Activated naive CD4-positive, alpha-beta T cell treated with anti-CD3 and anti-CD28 coated beads, Interleukin-2, amount 10 ng/mL, durations not matched to agents 7 days and 5 days (primary cell): ENCODE measurements at regions not wholly inside any gene's neighbourhood (a gene's known extent, or its start where the extent isn't known, plus 50 kb on each side); places are given as distances from the start of the nearest gene placed in this dataset.

Experiments
- CTCF ChIA-PET: fragments of 350-600 bp; sonication (Branson Sonifier 250); formaldehyde crosslinking; loops from one replicate; lab custom pipeline; 2021; ENCODE audit warnings: antibody characterized with exemption; lab: Charles Lee
- DNase-seq: peaks from one replicate; pipeline ENCODE4 v3.0.0-alpha.2; 2020
- H3K27ac Mint-ChIP-seq: one replicate; pipeline ENCODE4 v1.8.0; 2021; ENCODE audit warnings: mild to moderate bottlenecking, moderate library complexity, mixed read lengths
- H3K27me3 Mint-ChIP-seq: one replicate; pipeline ENCODE4 v1.8.0; 2021; ENCODE audit warnings: mild to moderate bottlenecking, mixed read lengths
- H3K36me3 Mint-ChIP-seq: one replicate; pipeline ENCODE4 v1.8.0; 2021; ENCODE audit warnings: mixed read lengths
- H3K4me1 Mint-ChIP-seq: one replicate; pipeline ENCODE4 v1.8.0; 2021; ENCODE audit warnings: mixed read lengths
- H3K4me3 Mint-ChIP-seq: one replicate; pipeline ENCODE4 v1.8.0; 2021; ENCODE audit warnings: mild to moderate bottlenecking, moderate library complexity, mixed read lengths
- H3K9me3 Mint-ChIP-seq: one replicate; pipeline ENCODE4 v1.8.0; 2021; ENCODE audit warnings: mixed read lengths

DNA sequence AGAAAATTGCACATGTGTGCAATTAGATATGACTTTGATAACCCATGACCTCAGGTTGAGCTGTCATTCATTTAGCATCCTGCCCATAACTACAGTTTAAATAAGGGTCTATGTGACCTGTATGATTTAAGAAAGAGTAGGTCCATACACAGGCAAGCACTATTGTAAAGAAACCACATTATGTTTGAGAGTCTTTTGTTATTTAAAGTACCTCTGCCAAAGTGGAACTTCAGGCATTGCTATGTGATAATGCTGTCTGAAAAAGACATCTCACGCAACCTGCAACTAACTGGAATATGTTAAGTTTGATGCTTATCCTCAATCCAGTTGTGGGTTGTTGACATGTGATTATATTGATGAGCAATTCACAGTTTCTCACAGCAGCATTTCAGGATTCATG, 317.0 kb downstream of the TMEM161B start:
- Mint-ChIP-seq H3K27ac (no peak overlapping the region), H3K4me1 (no peaks in the 10 kb centered on the region), H3K4me3 (no peak overlapping the region), H3K9me3 (no peaks in the 10 kb centered on the region), H3K27me3 (no peaks in the 10 kb centered on the region), H3K36me3 (no peaks in the 10 kb centered on the region)
- DNase-seq = no peak
- CTCF ChIA-PET = no interaction called here

DNA sequence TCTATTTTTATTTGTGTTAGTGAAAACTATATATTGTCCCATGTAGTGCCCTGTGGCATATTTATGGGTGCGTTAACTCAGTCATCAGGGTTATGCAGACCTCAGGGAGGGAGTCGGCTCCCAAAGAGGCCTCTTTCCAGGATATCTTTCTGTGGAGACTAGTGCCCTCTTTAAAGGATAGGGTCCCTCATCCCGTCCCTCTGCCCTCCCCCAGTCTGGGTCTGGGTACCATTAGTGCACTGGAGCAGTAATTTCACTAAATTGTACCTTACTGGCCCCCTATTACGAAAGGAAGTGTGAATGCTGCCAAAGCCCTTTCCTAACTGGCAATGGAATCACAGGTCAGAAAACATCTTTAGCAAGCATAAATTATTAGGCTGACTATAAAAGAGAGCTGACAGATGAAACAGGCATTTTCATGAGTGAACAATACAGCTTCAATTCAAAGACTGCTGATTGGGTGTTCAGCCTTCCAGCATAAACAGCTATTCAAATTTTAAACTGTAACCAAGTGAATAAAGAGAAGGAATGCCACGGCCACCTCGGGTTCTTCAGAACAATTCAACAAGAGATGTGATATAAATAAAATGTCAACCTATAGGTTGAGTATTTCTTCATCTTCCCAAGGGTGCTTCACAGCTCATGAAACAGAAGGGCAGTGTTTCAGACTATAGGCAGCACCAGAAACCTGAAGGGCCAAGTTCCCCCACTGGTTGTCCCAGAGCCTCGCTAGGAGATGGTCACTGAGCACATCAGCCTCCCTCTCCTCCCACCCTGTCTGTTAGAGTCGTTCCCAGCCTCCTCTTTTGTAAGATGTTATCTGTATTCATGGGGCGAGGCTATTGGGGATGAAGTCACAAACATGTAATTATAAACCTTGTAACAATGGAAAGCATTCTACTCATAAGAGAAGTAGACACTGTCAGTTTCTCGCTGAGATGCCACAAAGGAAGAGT, 318.7 kb downstream of the TMEM161B start:
- H3K27ac Mint-ChIP-seq = no peak overlapping the region

DNA sequence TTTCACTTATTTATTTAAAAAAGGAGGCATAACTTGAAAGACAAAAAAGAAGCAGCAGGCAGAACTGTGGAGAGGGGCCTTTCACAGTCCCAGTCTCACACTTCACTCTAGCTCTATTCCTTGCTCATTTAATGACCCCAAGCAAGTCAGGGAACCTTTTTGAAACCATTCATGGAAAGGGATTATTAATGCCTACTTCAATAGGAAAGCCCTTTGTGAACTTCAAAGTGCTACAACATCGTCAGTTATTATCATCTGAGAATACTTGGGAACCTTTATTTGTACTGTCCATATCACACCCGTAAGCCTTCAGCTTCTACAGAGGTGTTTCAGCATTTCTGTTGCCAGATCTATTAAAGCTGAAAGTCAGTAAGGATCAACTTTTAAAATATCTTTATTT, 320.2 kb downstream of the TMEM161B start:
- Mint-ChIP-seq H3K36me3 (no peaks in the 10 kb centered on the region), H3K4me3 (no peak overlapping the region), H3K27ac (no peak overlapping the region), H3K4me1 (no peaks in the 10 kb centered on the region), H3K27me3 (no peaks in the 10 kb centered on the region), H3K9me3 (no peaks in the 10 kb centered on the region)
- DNase-seq = no peak
- CTCF ChIA-PET = no interaction called here

More for the DNA sequence above, 318.7 kb downstream of the TMEM161B start:
- Mint-ChIP-seq H3K4me3 (no peak overlapping the region), H3K4me1 (no peaks in the 10 kb centered on the region), H3K27me3 (no peaks in the 10 kb centered on the region), H3K9me3 (no peaks in the 10 kb centered on the region), H3K36me3 (no peaks in the 10 kb centered on the region)
- CTCF ChIA-PET = no interaction called here
- no peak for DNase-seq

DNA sequence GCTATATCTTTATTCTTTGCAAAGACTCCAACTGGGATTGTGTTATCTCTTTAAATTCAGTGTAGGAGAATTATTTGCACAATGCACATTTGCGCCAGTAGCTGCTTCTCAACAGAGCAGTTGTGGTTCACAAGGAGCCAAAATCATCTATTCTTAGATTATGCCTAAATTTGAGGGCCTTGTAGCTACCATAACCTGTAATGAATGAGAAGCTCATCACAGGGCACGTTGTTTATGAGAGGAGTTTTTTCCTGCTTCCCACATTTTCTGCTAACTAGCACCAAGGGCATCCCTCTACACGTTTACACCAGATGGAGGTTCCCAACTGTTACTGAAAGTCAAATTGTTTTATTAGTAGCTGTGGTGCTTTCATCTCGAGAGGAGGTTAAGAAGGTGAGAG, 322.4 kb downstream of the TMEM161B start:
- Mint-ChIP-seq H3K4me3 (no peak overlapping the region), H3K9me3 (no peaks in the 10 kb centered on the region), H3K27me3 (no peaks in the 10 kb centered on the region), H3K36me3 (no peaks in the 10 kb centered on the region), H3K4me1 (no peaks in the 10 kb centered on the region), H3K27ac (no peak overlapping the region)
- CTCF ChIA-PET = no interaction called here
- no peak for DNase-seq

DNA sequence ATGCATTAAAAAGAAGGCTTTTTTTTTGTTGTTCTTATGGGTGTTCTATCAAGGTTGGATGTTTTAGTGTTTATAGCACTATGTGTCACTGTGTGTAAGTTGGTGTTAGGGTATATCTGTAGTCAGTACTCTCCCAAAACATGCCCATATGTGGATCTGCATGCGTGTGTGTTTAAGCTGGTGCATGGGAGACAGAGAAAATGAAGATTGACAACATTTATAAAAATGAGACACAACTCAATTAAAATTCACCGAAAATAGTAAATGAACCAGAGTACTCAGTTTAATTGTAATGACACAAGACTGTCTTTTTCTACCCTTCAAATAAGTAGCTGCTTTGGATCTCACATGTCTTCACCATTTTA, 323.4 kb downstream of the TMEM161B start:
- Mint-ChIP-seq H3K4me1 (no peaks in the 10 kb centered on the region), H3K9me3 (no peaks in the 10 kb centered on the region), H3K27me3 (no peaks in the 10 kb centered on the region), H3K27ac (no peak overlapping the region), H3K36me3 (no peaks in the 10 kb centered on the region), H3K4me3 (no peak overlapping the region)
- no peak for DNase-seq
- CTCF ChIA-PET = no interaction called here

DNA sequence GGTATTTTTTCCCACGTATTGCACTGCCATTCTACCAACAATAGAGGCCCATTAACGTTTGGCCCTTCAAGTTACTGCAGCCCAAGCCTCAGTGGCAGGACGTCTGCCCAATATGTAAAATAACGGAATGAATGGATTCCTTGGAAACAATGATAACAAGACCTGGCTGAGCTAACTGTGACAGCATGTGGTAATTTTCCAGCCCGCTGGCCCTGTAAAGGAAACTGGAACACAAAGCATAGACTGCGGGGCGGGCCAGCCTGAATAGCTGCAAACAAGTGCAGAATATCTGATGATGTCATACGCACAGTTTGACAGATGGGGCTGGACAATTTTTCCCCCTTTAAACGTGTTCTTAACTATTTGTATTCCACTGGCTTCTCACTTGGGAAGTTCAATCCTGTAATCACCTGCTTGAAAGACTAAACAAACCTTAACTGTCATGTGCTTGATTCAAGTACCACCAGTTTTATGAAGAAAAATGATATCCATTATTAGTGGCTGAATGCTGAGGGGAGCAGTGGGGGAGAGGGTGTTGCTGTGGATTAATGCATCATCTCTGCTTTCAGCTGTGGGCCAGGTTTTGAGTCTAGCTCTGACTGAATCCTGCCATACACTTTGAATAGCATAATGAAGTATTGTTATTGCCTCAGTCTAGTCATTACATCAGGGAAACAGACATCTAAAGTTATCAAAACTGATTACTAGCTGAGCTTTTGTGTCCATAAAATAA, 323.9 kb downstream of the TMEM161B start:
- Mint-ChIP-seq H3K4me3 (no peak overlapping the region), H3K27me3 (no peaks in the 10 kb centered on the region), H3K36me3 (no peaks in the 10 kb centered on the region), H3K4me1 (no peaks in the 10 kb centered on the region), H3K9me3 (no peaks in the 10 kb centered on the region), H3K27ac (no peak overlapping the region)
- no peak for DNase-seq
- CTCF ChIA-PET = no interaction called here

DNA sequence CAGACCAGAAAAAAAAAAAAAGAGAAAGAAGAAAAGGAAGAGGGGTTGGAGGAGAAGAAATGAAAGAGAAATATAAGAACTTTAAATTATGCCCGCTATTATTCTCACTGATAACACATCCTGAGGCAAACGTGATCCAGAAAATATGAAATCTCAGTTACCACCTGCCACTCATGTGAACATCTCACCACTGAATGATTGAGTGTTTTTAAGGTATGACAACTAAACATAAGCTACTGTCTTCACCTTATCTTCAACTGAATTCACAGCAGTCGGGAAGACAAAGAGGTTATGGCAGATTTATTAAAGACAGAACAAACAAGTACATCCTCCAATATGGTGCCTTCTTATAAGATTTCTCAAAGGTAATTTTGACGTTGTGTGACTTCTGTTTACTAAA, 327.9 kb downstream of the TMEM161B start:
- DNase-seq = no peak
- CTCF ChIA-PET = no interaction called here
- Mint-ChIP-seq H3K9me3 (no peaks in the 10 kb centered on the region), H3K36me3 (no peaks in the 10 kb centered on the region), H3K4me3 (no peak overlapping the region), H3K4me1 (no peaks in the 10 kb centered on the region), H3K27ac (no peak overlapping the region), H3K27me3 (no peaks in the 10 kb centered on the region)

DNA sequence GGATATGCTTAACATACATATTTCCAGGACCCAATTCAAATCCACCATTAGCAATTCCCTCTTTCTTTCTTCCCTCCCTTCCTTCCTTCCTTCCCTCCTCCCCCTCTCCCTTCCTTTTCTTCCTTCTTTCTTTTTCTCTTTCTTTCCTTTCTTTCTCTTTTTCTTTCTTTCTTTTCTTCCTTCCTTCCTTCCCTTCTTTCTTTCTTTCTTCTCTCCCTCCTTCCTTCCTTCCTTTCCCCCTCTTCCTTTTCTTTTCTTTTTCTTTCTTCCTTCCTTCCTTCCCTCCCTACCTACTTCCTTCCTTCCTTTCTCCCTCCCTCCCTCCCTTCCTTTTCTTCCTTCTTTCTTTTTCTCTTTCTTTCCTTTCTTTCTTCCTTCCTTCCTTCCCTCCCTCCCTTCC, 332.0 kb downstream of the TMEM161B start:
- H3K27ac Mint-ChIP-seq = no peak overlapping the region
- no peaks in the 10 kb centered on the region for H3K9me3 Mint-ChIP-seq
- CTCF ChIA-PET = no interaction called here
- no peaks in the 10 kb centered on the region for H3K4me1 Mint-ChIP-seq
- DNase-seq = no peak
- H3K4me3 Mint-ChIP-seq = no peak overlapping the region
- H3K36me3 Mint-ChIP-seq = no peaks in the 10 kb centered on the region
- H3K27me3 Mint-ChIP-seq = no peaks in the 10 kb centered on the region

DNA sequence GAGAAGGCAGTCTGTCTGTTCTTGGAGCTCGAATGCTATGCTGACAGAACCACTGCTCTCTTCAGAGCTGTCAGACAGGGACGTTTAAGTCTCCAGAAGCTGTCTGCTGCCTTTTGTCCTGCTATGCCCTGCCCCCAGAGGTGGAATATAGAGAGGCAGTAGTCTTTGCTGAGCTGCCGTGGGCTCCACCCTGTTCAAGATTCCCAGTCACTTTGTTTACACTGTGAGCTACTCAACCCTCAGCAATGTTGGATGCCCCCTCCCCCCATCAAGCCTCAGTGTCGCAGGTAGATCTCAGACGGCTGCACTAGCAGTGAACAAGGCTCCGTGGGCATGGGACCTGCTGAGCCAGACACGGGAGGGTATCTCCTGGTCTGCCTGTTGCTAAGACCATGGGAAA, 344.2 kb downstream of the TMEM161B start:
- Mint-ChIP-seq H3K36me3 (no peaks in the 10 kb centered on the region), H3K9me3 (peaks cover 6% of the 10 kb centered on the region), H3K27ac (no peak overlapping the region), H3K4me3 (no peak overlapping the region), H3K4me1 (no peaks in the 10 kb centered on the region), H3K27me3 (no peaks in the 10 kb centered on the region)
- DNase-seq = no peak
- CTCF ChIA-PET = no interaction called here

DNA sequence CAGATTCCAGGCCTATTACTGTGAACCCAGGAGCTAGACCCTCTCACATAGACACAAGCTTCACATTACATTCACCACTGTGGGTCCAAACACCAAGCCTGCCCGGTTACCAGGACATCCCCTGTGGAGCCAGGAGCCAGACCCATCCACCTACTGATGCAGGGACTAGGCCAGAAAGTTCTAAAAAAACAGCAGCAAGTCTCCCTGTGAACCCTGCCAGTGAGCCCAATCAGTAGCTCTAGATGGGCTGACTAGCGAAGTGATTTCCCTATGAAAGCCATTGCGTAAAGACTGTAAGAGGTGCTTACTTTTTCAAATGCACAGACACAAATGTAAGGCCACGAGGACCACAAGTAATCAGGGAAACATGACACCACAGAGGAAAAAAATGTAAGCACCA, 352.3 kb downstream of the TMEM161B start:
- no peaks in the 10 kb centered on the region for H3K27me3 Mint-ChIP-seq
- no peak overlapping the region for H3K27ac Mint-ChIP-seq
- no peak for DNase-seq
- H3K9me3 Mint-ChIP-seq = peaks cover 4% of the 10 kb centered on the region
- CTCF ChIA-PET = no interaction called here
- H3K36me3 Mint-ChIP-seq = no peaks in the 10 kb centered on the region
- no peaks in the 10 kb centered on the region for H3K4me1 Mint-ChIP-seq
- no peak overlapping the region for H3K4me3 Mint-ChIP-seq

DNA sequence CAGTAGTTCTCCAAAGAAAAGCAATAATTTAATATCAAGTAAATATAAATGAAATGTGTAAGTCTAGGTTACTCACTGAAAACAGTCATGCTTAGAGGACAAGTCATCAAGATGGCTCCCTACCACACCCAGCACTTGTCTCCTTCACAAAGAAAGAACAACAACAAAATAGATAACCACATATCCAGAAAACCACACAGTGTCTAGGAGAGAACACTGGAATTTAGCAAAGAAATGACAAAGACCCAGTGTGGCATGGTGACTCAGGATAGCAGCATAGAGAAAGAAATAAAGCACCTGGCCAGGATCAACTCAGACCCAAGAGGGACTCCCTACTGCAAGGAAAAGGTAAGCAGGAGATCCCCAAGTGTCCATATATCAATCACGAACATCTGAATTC, 356.2 kb downstream of the TMEM161B start:
- Mint-ChIP-seq H3K27ac (no peak overlapping the region), H3K4me1 (no peaks in the 10 kb centered on the region), H3K9me3 (peaks cover 2% of the 10 kb centered on the region), H3K36me3 (no peaks in the 10 kb centered on the region), H3K27me3 (no peaks in the 10 kb centered on the region), H3K4me3 (no peak overlapping the region)
- no peak for DNase-seq
- CTCF ChIA-PET = no interaction called here

DNA sequence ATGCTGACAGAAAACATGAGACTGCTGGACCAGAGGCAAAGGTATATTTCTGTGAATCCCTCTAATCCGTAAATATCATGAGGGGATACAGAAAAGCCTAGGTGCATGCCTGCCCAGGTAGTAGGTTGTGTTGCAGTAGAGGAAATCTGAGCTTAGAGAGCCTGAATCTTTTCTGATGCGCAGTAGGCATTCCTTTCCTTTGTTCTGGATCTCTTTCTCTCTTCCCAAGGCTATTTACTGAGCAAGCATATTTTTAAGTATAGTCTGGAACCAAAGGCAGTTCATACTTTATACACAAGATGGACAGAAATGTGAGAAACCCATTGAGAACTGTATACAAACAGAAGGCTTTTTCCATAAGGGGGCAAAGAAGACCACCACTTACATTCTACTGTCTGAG, 359.3 kb downstream of the TMEM161B start:
- Mint-ChIP-seq H3K9me3 (no peaks in the 10 kb centered on the region), H3K27ac (no peak overlapping the region), H3K27me3 (no peaks in the 10 kb centered on the region), H3K36me3 (no peaks in the 10 kb centered on the region), H3K4me3 (no peak overlapping the region), H3K4me1 (no peaks in the 10 kb centered on the region)
- DNase-seq = no peak
- CTCF ChIA-PET = no interaction called here

DNA sequence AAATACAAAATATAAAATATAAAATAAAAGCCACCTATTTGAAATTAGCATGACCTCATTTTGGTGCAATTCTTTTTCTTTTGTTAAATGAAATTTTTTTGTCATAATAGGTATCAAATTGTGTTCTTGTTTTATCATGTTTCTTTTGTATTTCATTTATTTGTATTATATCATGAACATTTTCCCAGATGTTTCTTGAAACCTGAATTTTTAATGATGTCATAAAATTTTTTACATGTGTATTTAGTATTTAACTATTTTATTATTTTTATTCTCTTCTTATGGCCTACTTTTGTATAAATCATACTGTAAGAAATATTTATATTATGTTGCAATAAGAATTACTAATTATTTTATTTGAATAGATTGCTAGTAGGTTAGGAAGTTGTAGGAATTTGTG, 361.7 kb downstream of the TMEM161B start:
- Mint-ChIP-seq H3K4me3 (no peak overlapping the region), H3K27ac (no peak overlapping the region), H3K9me3 (no peaks in the 10 kb centered on the region), H3K4me1 (no peaks in the 10 kb centered on the region), H3K27me3 (no peaks in the 10 kb centered on the region), H3K36me3 (no peaks in the 10 kb centered on the region)
- no peak for DNase-seq
- CTCF ChIA-PET = no interaction called here

DNA sequence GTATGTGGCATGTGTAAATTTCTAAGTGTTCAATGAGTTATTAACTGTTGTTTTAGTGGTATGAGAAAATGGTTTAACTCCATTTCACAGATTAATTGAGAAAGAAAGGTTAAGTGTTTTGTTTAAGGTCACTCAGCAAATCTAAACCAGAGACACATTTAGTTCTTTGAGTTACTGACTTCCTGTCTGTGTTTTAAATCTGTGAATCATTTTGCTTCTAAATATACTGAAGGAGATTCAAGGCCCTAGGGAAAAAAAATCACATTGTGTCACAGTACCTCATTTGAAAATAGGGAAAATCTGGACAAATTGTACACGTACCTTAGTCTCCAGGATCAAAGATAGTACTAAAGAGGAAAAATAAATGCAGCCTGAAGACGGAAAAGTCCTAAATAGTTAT, 368.2 kb downstream of the TMEM161B start:
- Mint-ChIP-seq H3K27ac (no peak overlapping the region), H3K9me3 (no peaks in the 10 kb centered on the region), H3K4me3 (no peak overlapping the region), H3K4me1 (no peaks in the 10 kb centered on the region), H3K27me3 (no peaks in the 10 kb centered on the region), H3K36me3 (no peaks in the 10 kb centered on the region)
- no peak for DNase-seq
- CTCF ChIA-PET = no interaction called here

DNA sequence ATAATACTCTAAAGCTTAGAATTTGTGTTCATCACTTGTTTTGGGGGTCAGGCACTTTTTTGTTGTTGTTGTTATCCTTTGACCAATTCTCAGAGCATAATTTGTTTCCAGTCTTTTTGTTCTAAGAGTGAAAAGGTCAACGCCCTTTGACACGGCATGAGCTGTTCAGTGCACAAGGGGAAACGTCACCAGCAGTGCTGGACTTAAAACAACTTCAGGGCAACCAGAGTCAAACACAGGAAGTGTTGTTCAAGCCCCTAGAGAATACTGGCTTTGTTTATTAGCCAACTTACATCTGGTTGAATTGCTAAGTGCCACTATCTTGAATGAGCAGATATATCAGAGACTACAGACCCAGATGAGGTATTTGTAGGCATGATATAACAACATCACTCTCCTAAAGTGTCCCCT, 368.9 kb downstream of the TMEM161B start:
- H3K27me3 Mint-ChIP-seq = no peaks in the 10 kb centered on the region
- H3K4me3 Mint-ChIP-seq = no peak overlapping the region
- no peak overlapping the region for H3K27ac Mint-ChIP-seq
- CTCF ChIA-PET = no interaction called here
- no peaks in the 10 kb centered on the region for H3K36me3 Mint-ChIP-seq
- H3K9me3 Mint-ChIP-seq = no peaks in the 10 kb centered on the region
- DNase-seq = no peak
- no peaks in the 10 kb centered on the region for H3K4me1 Mint-ChIP-seq
